ENCODE measurements at regions not wholly inside any gene's neighbourhood (a gene's known extent, or its start where the extent isn't known, plus 50 kb on each side); places are given as distances from the start of the nearest gene placed in this dataset.

- TF ChIP-seq POLR2AphosphoS5 (IDR thresholded peaks at IDR 0.05; ENCODE audit: low read depth, low read length): no peak
- TF ChIP-seq POLR2A (IDR thresholded peaks at IDR 0.05; ENCODE audit: low read depth, low read length): no peak
Measured at GRCh38 chr1:181936768-181937581, 124.5 kb downstream of the ZNF648 start.
